ENCODE measurements at regions not wholly inside any gene's neighbourhood (a gene's known extent, or its start where the extent isn't known, plus 50 kb on each side); places are given as distances from the start of the nearest gene placed in this dataset.
"Not testable (repeated sequence)": the region's sequence is repeated elsewhere in the genome, so short reads cannot be mapped to it uniquely, and the experiment has no call there.

DNA sequence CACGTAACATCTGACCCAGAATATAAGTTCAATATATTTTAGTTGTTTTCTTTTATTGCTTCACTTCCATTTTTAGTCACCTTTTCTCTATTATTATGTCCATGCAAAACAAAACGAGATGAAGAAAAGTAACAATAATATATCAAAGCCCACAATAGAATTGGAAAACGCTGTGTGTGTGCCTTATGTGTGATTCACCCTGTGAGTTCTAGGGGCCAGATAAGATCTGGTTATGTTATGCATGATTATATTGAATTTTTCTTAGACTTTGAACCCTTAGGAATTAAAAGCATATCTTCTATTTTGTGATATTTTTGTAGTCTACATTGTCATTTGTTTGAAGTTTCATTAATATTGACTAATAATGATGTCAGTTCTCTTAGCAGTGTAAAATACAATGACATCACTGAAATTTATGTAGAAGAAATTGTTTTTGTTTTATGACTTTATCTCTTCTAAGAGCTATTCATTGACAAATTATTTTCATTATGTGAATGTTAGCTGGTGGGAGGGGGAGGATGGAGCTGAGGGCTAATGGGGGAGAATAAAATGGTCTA lies 243.6 kb downstream of the TFAP2B start:
- DNase-seq = no peak

GRCh38 chr6:51077821-51078518 lies 259.3 kb downstream of the TFAP2B start:
- no peak for DNase-seq

- no peak for DNase-seq
These were observed 271.7 kb downstream of the TFAP2B start for GRCh38 chr6:51090343-51090742.

DNA sequence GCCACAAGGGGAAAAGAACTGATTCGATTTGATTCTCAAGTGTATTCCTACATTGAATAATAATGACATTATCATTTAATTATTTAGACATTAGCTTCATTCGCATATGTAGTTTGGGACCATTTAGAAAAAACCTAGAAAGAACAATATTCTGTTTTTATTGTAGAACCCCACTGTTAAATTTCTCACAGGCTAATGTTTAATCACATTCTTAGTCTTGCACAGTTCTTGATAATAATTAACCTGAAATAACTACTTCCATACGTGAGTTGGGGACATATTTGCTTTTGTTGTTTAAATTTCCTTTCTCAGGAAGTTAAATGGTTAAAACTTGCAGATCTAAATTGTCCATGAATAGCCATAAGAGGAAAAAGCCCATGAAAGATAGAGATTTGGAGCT lies 275.2 kb downstream of the TFAP2B start:
- DNase-seq = no peak

GRCh38 chr6:51094271-51094670 lies 275.6 kb downstream of the TFAP2B start:
- no peak for DNase-seq

DNA sequence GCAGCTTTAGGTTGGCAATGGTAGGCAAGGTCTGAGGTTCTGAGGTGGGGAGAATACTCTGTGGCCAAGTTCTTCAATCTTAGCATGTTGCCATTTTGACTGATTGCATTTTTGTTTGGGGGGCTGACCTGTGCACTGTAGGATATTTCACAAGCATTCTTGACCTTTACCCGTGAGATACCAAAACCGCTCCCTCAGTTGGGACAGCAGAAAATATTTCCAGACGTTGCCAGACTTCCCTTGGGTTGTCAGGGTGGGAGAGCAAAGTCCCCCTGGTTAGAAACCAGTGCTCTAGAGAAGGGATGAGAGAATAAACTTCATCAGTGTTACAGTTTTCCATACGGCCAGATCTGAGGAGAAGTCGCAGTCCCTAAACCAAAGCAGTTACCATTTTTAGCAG lies 279.6 kb downstream of the TFAP2B start:
- DNase-seq = no peak

DNA sequence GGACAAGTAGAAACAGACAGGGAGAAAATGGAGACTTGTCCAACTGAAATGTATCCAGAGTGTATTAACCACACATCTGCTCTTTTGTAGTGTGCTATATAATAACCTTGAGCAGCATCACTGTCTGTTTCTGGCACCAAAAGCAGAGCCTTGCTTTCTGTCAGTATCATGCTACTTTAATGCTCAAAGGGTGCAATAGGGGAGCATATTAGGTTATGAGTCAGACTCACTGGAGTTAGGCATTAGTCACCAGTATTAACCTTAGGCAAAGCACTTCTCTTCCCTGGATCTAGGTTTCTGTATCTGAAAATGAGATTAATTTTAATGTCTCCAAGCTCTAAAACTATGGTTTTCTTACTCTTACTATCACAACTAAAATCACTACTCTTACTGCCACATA lies 280.1 kb downstream of the TFAP2B start:
- no peak for DNase-seq

- DNase-seq = no peak
These were observed 280.5 kb downstream of the TFAP2B start for GRCh38 chr6:51099201-51099600.

- no peak for DNase-seq
These were observed 286.7 kb downstream of the TFAP2B start for GRCh38 chr6:51105357-51105756.

- DNase-seq = no peak
These were observed 289.1 kb downstream of the TFAP2B start for GRCh38 chr6:51107769-51108203.

GRCh38 chr6:51108563-51109234 lies 290.0 kb downstream of the TFAP2B start:
- no peak for DNase-seq

GRCh38 chr6:51112731-51113130 lies 294.1 kb downstream of the TFAP2B start:
- no peak for DNase-seq

DNA sequence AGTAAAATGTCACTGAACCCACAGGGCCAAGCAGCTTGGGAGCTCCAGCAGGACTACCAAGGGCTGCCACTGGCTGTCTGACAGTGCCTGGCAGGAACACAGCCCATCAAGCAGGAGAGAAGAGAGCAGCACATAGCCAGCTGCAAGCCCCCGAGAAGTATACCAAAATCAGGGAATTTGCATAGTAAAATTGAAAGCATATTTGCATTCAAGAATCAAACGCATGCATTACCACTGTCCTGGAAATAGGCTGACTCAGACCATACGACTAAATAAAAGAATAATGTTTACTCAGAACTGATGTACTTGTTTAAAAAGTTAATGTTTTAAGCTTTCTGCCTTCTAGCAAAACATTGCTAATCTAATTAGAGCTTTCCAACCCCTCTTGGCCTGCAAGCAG lies 298.1 kb downstream of the TFAP2B start:
- DNase-seq = no peak

GRCh38 chr6:51118792-51119191 lies 300.1 kb downstream of the TFAP2B start:
- no peak for DNase-seq

GRCh38 chr6:51120016-51120415 lies 301.3 kb downstream of the TFAP2B start:
- no peak for DNase-seq

DNA sequence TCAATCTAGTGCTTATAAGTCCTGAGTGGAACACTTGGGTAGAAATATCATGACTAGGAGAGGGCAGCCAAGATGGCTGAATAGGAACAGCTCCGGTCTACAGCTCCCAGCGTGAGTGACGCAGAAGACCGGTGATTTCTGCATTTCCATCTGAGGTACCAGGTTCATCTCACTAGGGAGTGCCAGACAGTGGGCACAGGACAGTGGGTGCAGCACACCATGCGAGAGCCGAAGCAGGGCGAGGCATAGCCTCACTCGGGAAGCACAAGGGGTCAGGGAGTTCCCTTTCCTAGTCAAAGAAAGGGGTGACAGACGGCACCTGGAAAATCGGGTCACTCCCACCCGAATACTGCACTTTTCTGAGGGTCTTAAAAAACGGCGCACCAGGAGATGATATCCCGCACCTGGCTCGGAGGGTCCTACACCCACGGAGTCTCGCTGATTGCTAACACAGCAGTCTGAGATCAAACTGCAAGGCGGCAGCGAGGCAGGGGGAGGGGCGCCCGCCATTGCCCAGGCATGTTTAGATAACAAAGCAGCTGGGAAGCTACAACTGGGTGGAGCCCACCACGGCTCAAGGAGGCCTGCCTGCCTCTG lies 302.8 kb downstream of the TFAP2B start:
- not testable (repeated sequence) for DNase-seq

DNA sequence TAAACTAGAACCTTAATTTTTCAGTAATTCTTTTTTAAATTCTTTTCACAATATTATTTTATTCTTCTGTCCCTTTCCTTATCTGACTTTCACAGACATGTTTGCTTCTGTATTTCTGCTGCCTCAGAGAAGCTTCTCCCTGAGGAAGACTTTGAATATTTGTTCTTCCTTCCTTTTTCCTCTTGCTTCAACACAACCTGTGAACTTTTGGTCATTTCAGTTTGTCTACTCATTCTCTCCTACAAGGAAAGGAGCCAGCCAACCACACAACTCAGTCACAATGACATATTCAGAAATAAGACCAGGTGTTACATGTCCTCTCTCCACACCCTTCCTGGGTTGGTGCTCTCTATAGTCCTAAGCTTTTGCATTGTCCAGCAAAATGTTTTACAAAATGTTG lies 310.4 kb downstream of the TFAP2B start:
- DNase-seq = no peak

- DNase-seq = no peak
These were observed 319.1 kb downstream of the TFAP2B start for GRCh38 chr6:51137777-51138176.

GRCh38 chr6:51139950-51140385 lies 321.3 kb downstream of the TFAP2B start:
- peak; percentile 21 for DNase-seq

GRCh38 chr6:51141080-51141479 lies 322.4 kb downstream of the TFAP2B start:
- DNase-seq = no peak

DNA sequence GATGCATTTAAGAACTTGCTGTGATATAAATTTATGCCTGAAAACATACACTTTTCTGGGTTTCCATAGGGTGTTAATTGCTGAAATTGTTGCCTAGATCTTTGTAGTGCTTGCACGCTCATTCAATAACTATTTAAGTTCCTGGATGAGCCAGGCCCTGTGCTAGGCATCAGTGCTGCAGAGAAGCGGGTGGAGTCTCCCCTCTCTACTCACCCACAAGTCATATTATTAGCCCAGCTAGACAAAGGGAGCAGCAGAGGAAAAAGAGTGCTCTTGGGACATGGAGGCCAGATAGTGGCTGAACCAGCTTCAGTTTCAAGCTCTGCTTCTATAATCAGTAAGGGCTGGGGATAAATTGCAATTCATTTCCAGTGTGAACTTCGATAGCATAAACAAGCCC lies 329.1 kb downstream of the TFAP2B start:
- no peak for DNase-seq

- no peak for DNase-seq
These were observed 333.9 kb downstream of the TFAP2B start for GRCh38 chr6:51152594-51152993.

GRCh38 chr6:51153109-51153508 lies 334.4 kb downstream of the TFAP2B start:
- DNase-seq = no peak

DNA sequence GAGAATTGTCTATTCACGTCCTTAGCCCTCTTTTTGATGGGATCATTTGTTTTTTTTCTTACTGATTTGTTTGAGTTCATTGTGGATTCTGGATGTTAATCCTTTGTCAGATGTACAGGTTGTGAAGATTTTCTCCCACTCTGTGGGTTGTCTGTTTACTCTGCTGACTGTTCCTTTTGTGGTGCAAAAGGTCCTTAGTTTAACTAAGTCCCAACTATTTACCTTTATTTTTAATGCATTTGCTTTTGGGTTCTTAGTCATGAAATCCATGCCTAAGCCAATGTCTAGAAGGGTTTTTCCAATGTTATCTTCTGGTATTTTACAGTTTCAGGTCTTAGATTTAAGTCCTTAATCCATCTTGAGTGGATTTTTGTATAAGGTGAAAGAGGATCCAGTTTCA lies 336.3 kb downstream of the TFAP2B start:
- not testable (repeated sequence) for DNase-seq

Data from femur (tissue), 1 donor.